Esophagus (tissue), 2 donors: ENCODE measurements at regions not wholly inside any gene's neighbourhood (a gene's known extent, or its start where the extent isn't known, plus 50 kb on each side); places are given as distances from the start of the nearest gene placed in this dataset.
"Not testable (repeated sequence)": the region's sequence is repeated elsewhere in the genome, so short reads cannot be mapped to it uniquely, and the experiment has no call there.

ENCODE experiments used
- H3K27ac ChIP-seq, 2 donors: one replicate each; pipeline ENCODE4 v1.5.1; 2013; ENCODE audit warnings: low read depth in 2 of 2, mild to moderate bottlenecking in 2 of 2, inconsistent platforms in 1 of 2, low read length in 1 of 2, moderate library complexity in 1 of 2
- H3K27me3 ChIP-seq, 2 donors: one replicate each; pipeline ENCODE4 v1.6.1; 2013; ENCODE audit warnings: low read length in 2 of 2, control low read depth in 1 of 2, mild to moderate bottlenecking in 1 of 2; ENCODE audit not compliant: insufficient read depth in 2 of 2, control insufficient read depth in 1 of 2
- H3K36me3 ChIP-seq, 2 donors: one replicate each; pipeline ENCODE4 v1.6.1; 2013; ENCODE audit warnings: low read length in 1 of 2; ENCODE audit not compliant: control insufficient read depth in 2 of 2, insufficient read depth in 2 of 2
- H3K4me1 ChIP-seq, 2 donors: one replicate each; pipeline ENCODE4 v1.6.1; 2013; ENCODE audit warnings: low read length in 1 of 2; ENCODE audit not compliant: control insufficient read depth in 2 of 2, insufficient read depth in 2 of 2
- H3K4me3 ChIP-seq, 2 donors: one replicate each; pipeline ENCODE4 v1.5.1; 2013; ENCODE audit warnings: low read length in 2 of 2, mild to moderate bottlenecking in 2 of 2, low read depth in 1 of 2, moderate library complexity in 1 of 2
- H3K9me3 ChIP-seq, 2 donors: one replicate each; pipeline ENCODE4 v1.6.1; 2013; ENCODE audit warnings: mild to moderate bottlenecking in 2 of 2, low read depth in 1 of 2, low read length in 1 of 2, moderate library complexity in 1 of 2; ENCODE audit not compliant: control insufficient read depth in 2 of 2, insufficient read depth in 1 of 2
- WGBS, 2 donors: extraction: QIAGEN DNeasy Blood & Tissue Kit; methylation state at CpG; one replicate each; pipeline ENCODE4 v1.1.7; 2013; 5-methylcytosine and 5-hydroxymethylcytosine counted together
- donor health status: healthy with polysubstance abuse.
- donor health status: Bipolar disorder and iron deficiency.

- H3K4me3 ChIP-seq, result no peak overlapping the region
- H3K36me3 ChIP-seq, result no peaks in the 10 kb centered on the region
- H3K9me3 ChIP-seq, result peaks cover 0 to 2% of the 10 kb centered on the region in 2 donors
- H3K4me1 ChIP-seq, result no peaks in the 10 kb centered on the region
- no peaks in the 10 kb centered on the region for H3K27me3 ChIP-seq
- 63 to 67% methylated on average over 3 of the region's 3 CpGs for whole genome bisulfite sequencing, 2 donors
- no peak overlapping the region for H3K27ac ChIP-seq
These were observed 373.8 kb downstream of the NPIPA8 start for GRCh38 chr16:17962726-17963125.

- 86% methylated on average over 8 of the region's 8 CpGs for WGBS, 2 donors
These were observed 374.7 kb downstream of the NPIPA8 start for GRCh38 chr16:17961822-17962221.

GRCh38 chr16:17951378-17951777 lies 385.2 kb downstream of the NPIPA8 start:
- Histone ChIP-seq H3K9me3 (no peaks in the 10 kb centered on the region), H3K4me3 (no peak overlapping the region), H3K36me3 (no peaks in the 10 kb centered on the region), H3K27ac (no peak overlapping the region), H3K4me1 (no peaks in the 10 kb centered on the region), H3K27me3 (no peaks in the 10 kb centered on the region)
- 44 to 46% methylated on average over 4 of the region's 4 CpGs for WGBS, 2 donors

More at GRCh38 chr16:17961822-17962221, 374.7 kb downstream of the NPIPA8 start:
- H3K36me3 ChIP-seq, H3K9me3 ChIP-seq, H3K4me3 ChIP-seq, H3K27ac ChIP-seq, H3K27me3 ChIP-seq, H3K4me1 ChIP-seq: not testable (repeated sequence)

- Histone ChIP-seq H3K27me3 (no peaks in the 10 kb centered on the region), H3K4me3 (no peak overlapping the region), H3K9me3 (no peaks in the 10 kb centered on the region), H3K4me1 (no peaks in the 10 kb centered on the region), H3K36me3 (no peaks in the 10 kb centered on the region), H3K27ac (no peak overlapping the region)
- WGBS, 2 donors, result 34 to 35% methylated on average over 4 of the region's 4 CpGs
These were observed 386.6 kb downstream of the NPIPA8 start for GRCh38 chr16:17949982-17950250.

- Histone ChIP-seq H3K4me1 (no peaks in the 10 kb centered on the region), H3K4me3 (no peak overlapping the region), H3K36me3 (no peaks in the 10 kb centered on the region), H3K9me3 (no peaks in the 10 kb centered on the region), H3K27me3 (no peaks in the 10 kb centered on the region), H3K27ac (no peak overlapping the region)
- WGBS, 2 donors, result 20 to 30% methylated on average over 10 of the region's 10 CpGs
These were observed 387.2 kb downstream of the NPIPA8 start for GRCh38 chr16:17949141-17949981.

- WGBS, 2 donors, result 91 to 95% methylated on average over 3 of the region's 3 CpGs
These were observed 388.9 kb downstream of the NPIPA8 start for GRCh38 chr16:17947637-17948036.

GRCh38 chr16:17947165-17947564 lies 389.4 kb downstream of the NPIPA8 start:
- no peaks in the 10 kb centered on the region for H3K9me3 ChIP-seq
- no peaks in the 10 kb centered on the region for H3K27me3 ChIP-seq
- H3K27ac ChIP-seq, result no peak overlapping the region
- H3K4me3 ChIP-seq, result no peak overlapping the region
- no peaks in the 10 kb centered on the region for H3K4me1 ChIP-seq
- no peaks in the 10 kb centered on the region for H3K36me3 ChIP-seq
- WGBS, 2 donors, result 84 to 90% methylated on average over 1 of the region's 1 CpG

More at GRCh38 chr16:17947637-17948036, 388.9 kb downstream of the NPIPA8 start:
- no peaks in the 10 kb centered on the region for H3K27me3 ChIP-seq
- no peak overlapping the region for H3K4me3 ChIP-seq
- H3K4me1 ChIP-seq, result no peaks in the 10 kb centered on the region
- H3K27ac ChIP-seq, result no peak overlapping the region
- no peaks in the 10 kb centered on the region for H3K36me3 ChIP-seq
- no peaks in the 10 kb centered on the region for H3K9me3 ChIP-seq

- 68 to 74% methylated on average over 5 of the region's 5 CpGs for WGBS, 2 donors
- Histone ChIP-seq H3K4me1 (no peaks in the 10 kb centered on the region), H3K4me3 (no peak overlapping the region), H3K27me3 (no peaks in the 10 kb centered on the region), H3K9me3 (no peaks in the 10 kb centered on the region), H3K36me3 (no peaks in the 10 kb centered on the region), H3K27ac (no peak overlapping the region)
These were observed 391.4 kb downstream of the NPIPA8 start for GRCh38 chr16:17945080-17945601.

- Histone ChIP-seq H3K27me3 (no peaks in the 10 kb centered on the region), H3K27ac (no peak overlapping the region), H3K9me3 (no peaks in the 10 kb centered on the region), H3K36me3 (no peaks in the 10 kb centered on the region), H3K4me3 (no peak overlapping the region), H3K4me1 (no peaks in the 10 kb centered on the region)
- 89 to 93% methylated on average over 2 of the region's 2 CpGs for WGBS, 2 donors
These were observed 392.2 kb downstream of the NPIPA8 start for GRCh38 chr16:17944345-17944744.

- Histone ChIP-seq H3K4me3 (no peak overlapping the region), H3K27ac (no peak overlapping the region), H3K27me3 (no peaks in the 10 kb centered on the region), H3K36me3 (no peaks in the 10 kb centered on the region), H3K4me1 (no peaks in the 10 kb centered on the region), H3K9me3 (no peaks in the 10 kb centered on the region)
- WGBS, 2 donors, result 85 to 86% methylated on average over 12 of the region's 12 CpGs
These were observed 394.5 kb downstream of the NPIPA8 start for GRCh38 chr16:17942067-17942466.
